ENCODE measurements at regions not wholly inside any gene's neighbourhood (a gene's known extent, or its start where the extent isn't known, plus 50 kb on each side); places are given as distances from the start of the nearest gene placed in this dataset.
A peak's percentile ranks its signal among the peaks of the same experiment; 100 is the strongest.

GRCh38 chr10:93178226-93178625, 104.5 kb downstream of the CYP26A1 start:
- DNase-seq (ENCODE audit: low read depth in 2 of 2): no peak

- DNase-seq (ENCODE audit: low read depth in 2 of 2): peak; percentile 50 to 52
These were observed 106.8 kb downstream of the CYP26A1 start for GRCh38 chr10:93180482-93180931.

GRCh38 chr10:93181271-93182048, 107.8 kb downstream of the CYP26A1 start:
- DNase-seq (ENCODE audit: low read depth in 2 of 2): no peak

GRCh38 chr10:93182049-93182327, 108.3 kb downstream of the CYP26A1 start:
- DNase-seq (ENCODE audit: low read depth in 2 of 2): no peak

- no peak for DNase-seq (ENCODE audit: low read depth in 2 of 2)
These were observed 109.1 kb downstream of the CYP26A1 start for GRCh38 chr10:93182790-93183189.

GRCh38 chr10:93186653-93187052, 113.0 kb downstream of the CYP26A1 start:
- no peak for DNase-seq (ENCODE audit: low read depth in 2 of 2)

GRCh38 chr10:93189944-93190343, 116.3 kb downstream of the CYP26A1 start:
- DNase-seq (ENCODE audit: low read depth in 2 of 2): no peak

- DNase-seq (ENCODE audit: low read depth in 2 of 2): no peak
These were observed 116.7 kb downstream of the CYP26A1 start for GRCh38 chr10:93190372-93190771.

GRCh38 chr10:93193906-93194305, 120.2 kb downstream of the CYP26A1 start:
- no peak for DNase-seq (ENCODE audit: low read depth in 2 of 2)

- peak in 1 of 2 experiments; percentile 9 for DNase-seq (ENCODE audit: low read depth in 2 of 2)
These were observed 124.9 kb downstream of the CYP26A1 start for GRCh38 chr10:93198401-93199131.

- DNase-seq (ENCODE audit: low read depth in 2 of 2): peak; percentile 39 to 40
These were observed 125.6 kb downstream of the CYP26A1 start for GRCh38 chr10:93199191-93199751.

GRCh38 chr10:93204494-93205485, 131.1 kb downstream of the CYP26A1 start:
- DNase-seq (ENCODE audit: low read depth in 2 of 2): no peak

GRCh38 chr10:93206652-93207051, 133.0 kb downstream of the CYP26A1 start:
- no peak for DNase-seq (ENCODE audit: low read depth in 2 of 2)

GRCh38 chr10:93208717-93209464, 135.2 kb downstream of the CYP26A1 start:
- no peak for DNase-seq (ENCODE audit: low read depth in 2 of 2)

- DNase-seq (ENCODE audit: low read depth in 2 of 2): no peak
These were observed 138.3 kb downstream of the CYP26A1 start for GRCh38 chr10:93211991-93212390.

- no peak for DNase-seq (ENCODE audit: low read depth in 2 of 2)
These were observed 141.6 kb downstream of the CYP26A1 start for GRCh38 chr10:93215312-93215711.

- no peak for DNase-seq (ENCODE audit: low read depth in 2 of 2)
These were observed 142.8 kb downstream of the CYP26A1 start for GRCh38 chr10:93216341-93216985.

GRCh38 chr10:93218386-93218785, 144.7 kb downstream of the CYP26A1 start:
- DNase-seq (ENCODE audit: low read depth in 2 of 2): no peak

- DNase-seq (ENCODE audit: low read depth in 2 of 2): no peak
These were observed 145.7 kb downstream of the CYP26A1 start for GRCh38 chr10:93219347-93219746.

All from fibroblast of skin of left quadriceps (primary cell).